SW480 (cell line): ENCODE measurements at regions not wholly inside any gene's neighbourhood (a gene's known extent, or its start where the extent isn't known, plus 50 kb on each side); places are given as distances from the start of the nearest gene placed in this dataset.

Experiments
- DNase-seq: peaks from one replicate; pipeline ENCODE4 v3.0.0-alpha.2; 2016; ENCODE audit warnings: low spot score

- DNase-seq: no peak
These were observed 129.0 kb downstream of the RAP2A start for GRCh38 chr13:97562962-97563361.

DNA sequence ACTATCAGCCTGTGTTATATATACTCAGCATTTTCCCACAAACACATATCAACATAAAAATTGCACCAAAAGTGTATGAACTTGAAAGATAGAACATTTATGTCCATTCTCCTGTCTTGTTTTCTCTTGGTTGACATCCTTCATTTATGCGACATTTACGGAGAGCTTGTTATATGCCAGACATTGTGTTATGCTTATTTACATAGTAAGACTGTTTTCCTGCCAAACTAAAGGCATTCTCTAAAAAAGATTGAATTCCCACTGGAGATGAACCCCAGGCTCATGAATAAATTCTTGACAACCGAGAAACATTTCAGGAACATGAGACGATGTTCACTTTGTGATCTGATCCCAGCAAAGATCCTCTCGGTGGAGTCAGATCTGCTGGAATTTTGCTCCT is 131.0 kb downstream of the RAP2A start:
- no peak for DNase-seq

GRCh38 chr13:97565906-97566305 is 131.9 kb downstream of the RAP2A start:
- no peak for DNase-seq

DNA sequence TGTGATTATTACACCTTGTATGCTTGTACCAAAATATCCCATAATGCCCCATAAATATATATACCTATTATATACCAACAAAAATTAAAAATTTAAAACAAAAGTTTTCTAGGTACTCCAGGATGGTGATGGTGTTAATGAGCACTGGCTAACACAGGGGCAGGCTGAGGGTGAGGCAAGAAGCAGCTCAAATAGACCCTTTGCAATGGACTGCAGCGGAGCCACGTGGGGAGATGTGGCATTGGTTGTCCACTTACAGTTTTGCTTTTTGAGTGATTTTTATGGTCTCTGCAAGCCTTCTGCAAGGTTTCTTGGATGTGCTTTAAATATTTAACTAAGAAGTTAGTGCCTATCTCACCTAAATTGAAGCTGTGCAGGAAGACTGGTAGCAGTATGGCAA is 132.9 kb downstream of the RAP2A start:
- no peak for DNase-seq

- peak; percentile 81 for DNase-seq
These were observed 133.7 kb downstream of the RAP2A start for GRCh38 chr13:97567510-97568243.

DNA sequence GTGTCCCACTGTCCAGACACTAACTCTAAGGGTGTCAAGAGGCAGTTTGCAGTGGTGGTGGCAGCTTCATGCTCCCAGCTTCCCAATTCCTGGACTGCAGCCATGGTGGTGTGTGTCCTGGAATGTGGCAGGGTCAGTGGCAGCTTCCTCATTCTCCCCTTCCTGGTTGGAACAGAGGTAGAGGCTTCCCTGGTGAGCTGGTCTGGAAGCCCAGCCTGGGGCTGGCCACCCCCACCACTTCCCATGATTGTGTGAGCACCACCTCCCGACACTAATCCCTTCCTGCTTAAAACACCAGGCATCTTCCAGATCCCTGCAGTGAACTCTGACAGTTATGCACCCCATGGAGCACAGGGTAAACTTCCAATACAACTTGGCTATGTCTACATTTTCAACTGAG is 134.9 kb downstream of the RAP2A start:
- DNase-seq: no peak

DNA sequence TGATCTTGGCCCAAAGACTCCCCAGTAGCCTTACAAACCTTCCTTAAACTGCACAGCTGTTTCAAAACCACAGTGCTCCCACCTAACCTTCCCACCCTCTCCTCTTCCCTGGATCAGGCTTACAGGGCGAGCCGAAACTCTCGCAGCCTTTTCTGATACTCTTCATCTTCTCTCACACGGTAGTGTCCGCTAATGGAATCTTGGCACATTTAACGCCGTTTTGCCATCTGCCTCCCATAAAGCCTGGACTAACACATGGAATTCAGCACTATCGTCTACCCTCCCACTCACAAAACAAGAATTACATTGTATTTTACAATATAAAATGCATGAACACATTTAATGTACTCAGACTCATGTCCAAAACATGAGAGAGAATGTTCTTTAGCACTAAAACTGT is 135.9 kb downstream of the RAP2A start:
- no peak for DNase-seq

DNA sequence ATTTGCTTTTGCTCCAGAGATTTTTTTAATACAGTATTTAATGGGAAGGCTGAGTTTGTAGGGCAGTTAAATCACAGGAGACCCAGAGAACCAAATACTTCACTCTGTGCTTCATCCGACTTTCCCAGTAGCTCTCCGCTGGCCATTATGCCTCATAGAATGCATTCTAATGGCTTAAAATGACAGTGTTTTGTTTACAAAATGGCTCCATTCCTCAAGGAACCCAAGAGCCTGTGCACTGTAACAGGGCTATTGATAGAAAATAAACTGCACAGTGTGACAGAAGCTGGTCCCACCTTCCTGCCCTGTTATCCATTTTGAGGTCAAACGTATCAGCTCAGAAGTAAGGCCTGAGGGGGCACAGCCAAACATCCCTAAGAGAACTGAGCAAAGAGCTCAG is 136.5 kb downstream of the RAP2A start:
- DNase-seq: no peak

- DNase-seq: no peak
These were observed 139.0 kb downstream of the RAP2A start for GRCh38 chr13:97573011-97573410.

GRCh38 chr13:97574926-97575325 is 141.0 kb downstream of the RAP2A start:
- peak; percentile 8 for DNase-seq

DNA sequence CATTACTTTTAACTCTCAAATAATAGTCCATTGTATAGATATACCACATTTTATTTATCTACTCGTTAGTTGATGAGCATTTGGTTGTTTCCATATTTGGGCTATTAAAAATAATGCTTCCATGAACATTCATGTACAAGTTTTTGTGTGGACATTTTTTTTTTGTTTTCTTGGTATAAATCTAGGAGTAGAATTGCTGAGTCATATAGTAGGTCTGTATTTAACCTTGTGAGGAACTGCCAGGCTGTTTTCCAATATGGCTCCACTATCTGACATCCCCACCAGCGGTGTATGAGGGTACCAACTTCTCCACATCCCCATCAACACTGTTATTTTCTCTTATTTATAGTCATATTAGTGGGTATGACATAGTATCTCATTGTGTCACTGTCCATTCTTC is 143.1 kb downstream of the RAP2A start:
- no peak for DNase-seq

DNA sequence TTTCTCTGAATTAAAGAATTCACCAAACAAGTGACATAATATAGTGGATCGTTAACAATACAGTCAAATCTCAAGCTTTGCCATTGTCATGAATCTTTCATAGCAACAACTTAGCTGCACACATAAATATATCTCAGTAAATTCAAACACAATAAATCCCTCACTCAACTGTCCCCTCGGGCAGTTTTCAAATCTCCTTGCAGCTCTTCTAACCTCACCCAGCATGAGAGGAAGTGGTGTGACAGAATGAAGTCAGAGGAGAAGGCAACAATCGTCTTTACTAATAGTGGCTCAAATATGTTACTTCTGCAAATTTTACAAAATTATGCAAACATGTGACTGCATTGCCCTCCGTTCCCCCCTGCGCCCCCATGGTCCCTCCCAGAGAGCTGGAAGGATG is 148.2 kb downstream of the RAP2A start:
- DNase-seq: no peak

- no peak for DNase-seq
These were observed 150.0 kb downstream of the RAP2A start for GRCh38 chr13:97583907-97584497.

DNA sequence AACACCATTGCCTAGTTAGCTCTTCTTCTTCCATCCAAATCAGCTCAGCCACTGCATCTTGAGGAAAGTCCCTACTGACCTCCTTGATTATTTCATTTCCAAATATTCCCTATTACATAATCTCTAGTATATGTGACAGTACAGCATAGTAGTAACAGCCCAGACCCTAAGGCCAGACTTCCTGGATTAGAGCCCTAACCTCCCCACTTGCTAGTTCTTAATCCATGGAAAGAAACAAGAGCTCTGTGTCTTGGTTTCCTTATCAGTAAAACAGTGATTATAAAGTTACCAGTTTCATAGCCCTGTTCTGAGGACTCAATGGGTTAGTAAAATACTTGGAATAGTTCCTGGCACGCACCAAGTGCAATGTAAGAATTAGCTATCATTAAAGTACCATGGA is 153.0 kb downstream of the RAP2A start:
- no peak for DNase-seq

- no peak for DNase-seq
These were observed 155.0 kb downstream of the RAP2A start for GRCh38 chr13:97588993-97589392.

GRCh38 chr13:97600458-97601075 is 166.6 kb downstream of the RAP2A start:
- DNase-seq: peak; percentile 45

DNA sequence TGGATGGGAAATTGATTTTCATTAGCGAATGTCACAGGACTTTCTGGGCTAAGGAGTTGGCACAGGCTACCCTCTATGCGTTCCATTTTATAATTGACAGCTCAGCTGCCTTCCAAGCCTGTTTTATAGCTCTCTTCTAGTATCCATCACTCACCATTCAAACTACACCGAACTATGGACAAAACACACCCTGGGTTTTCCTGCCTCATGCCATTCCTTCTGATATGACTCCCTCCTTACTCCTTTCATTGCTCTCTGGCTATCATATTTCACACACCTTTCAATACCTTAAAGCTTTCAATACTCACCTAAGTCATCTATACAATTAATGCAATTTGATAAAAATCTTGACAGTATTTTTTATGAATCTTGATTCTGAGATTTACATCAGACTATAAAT is 181.3 kb downstream of the RAP2A start:
- DNase-seq: no peak

DNA sequence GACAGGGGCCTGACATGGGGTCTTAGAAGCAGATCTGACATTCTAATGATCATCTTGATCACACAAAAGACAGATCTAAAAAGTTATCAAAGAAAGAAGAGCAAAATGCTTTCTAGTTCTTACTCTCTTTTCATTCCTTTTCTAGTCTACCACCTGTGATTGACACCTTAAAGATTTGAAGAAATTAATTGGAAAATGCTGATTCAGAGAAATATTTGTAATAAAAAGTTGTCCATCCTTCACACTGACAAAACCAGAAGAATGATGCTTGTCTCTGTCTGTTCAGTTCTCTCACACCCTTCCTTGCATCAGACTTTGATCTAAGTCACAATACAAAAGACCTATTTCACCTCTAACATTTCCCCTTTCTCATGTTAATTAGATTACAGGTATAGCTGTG is 182.4 kb downstream of the RAP2A start:
- DNase-seq: no peak

- no peak for DNase-seq
These were observed 187.1 kb downstream of the RAP2A start for GRCh38 chr13:97621025-97621424.

GRCh38 chr13:97621631-97622030 is 187.7 kb downstream of the RAP2A start:
- DNase-seq: no peak

GRCh38 chr13:97627566-97627965 is 193.6 kb downstream of the RAP2A start:
- peak; percentile 53 for DNase-seq

DNA sequence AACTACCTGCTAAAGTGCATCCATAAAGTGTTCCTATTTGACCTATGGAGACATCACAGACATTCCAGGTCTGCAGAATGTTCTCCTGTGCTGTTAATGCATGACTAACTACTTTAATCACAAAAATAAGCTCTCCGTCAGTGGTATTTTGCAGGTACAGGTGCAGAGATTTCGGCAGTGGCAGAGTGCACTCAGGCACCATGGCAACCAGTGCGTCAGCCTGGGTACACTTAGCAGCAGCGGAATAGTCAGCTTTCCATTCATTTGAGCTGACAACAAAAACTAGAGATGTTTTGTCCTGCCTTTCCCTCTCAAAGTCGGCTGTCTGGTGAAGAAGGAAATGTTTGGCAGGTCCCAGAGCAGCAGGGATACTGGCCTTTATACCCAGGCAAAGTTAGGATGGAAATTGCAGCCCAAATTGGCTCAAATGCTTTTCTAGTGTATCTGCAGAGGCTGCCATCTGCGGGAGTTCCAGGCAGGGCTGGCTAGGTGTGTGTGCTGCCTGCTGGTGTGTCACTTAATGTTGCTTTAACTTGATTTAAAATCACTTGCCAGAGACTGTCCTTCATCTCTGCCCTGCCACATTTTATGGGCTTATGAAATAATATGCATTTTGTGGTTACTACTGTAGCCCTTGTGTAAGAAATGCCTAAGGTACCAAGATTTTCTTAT is 195.8 kb downstream of the RAP2A start:
- no peak for DNase-seq

DNA sequence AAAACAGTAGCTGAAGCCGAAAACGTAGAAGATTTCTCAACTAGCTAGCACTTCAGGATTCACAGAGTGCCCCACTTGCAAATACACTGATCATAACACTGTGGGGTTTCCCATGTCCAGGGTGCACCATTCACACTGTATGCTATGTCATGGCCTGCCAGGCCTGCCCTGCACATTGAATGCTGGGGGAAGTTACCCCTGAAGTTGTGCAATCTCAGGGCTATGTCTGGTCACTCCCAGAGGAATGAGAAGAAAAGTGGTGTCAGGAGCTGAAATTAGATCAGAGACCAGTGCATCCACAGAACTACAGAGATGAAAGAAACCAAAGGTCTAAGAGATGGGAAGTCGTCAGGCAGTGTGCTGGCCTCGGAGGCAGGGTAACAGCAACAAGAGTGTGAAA is 196.8 kb downstream of the RAP2A start:
- no peak for DNase-seq
